CD4-positive, CD25-positive, alpha-beta regulatory T cell (primary cell): ENCODE measurements at regions not wholly inside any gene's neighbourhood (a gene's known extent, or its start where the extent isn't known, plus 50 kb on each side); places are given as distances from the start of the nearest gene placed in this dataset.

Experiments used
- ATAC-seq, 2 donors: fragments of 150-1000 bp; cut with Tn5 transposase; one replicate each; pipeline ENCODE4 v1.10.0; 2021; ENCODE audit warnings: low read depth in 2 of 2, moderate number of reproducible peaks in 2 of 2, moderate library complexity in 1 of 2
- DNase-seq, 3 donors: peaks; one replicate each; pipeline versions ENCODE4 v3.0.0 to v3.0.0-alpha.2; 2012 to 2022; ENCODE audit warnings: mixed read lengths in 1 of 3
- H3K27ac ChIP-seq: one replicate; pipeline ENCODE4 v1.7.0; 2013; ENCODE audit warnings: mild to moderate bottlenecking, low read length; ENCODE audit not compliant: insufficient read depth, poor library complexity, severe bottlenecking
- H3K27me3 ChIP-seq: one replicate; pipeline ENCODE4 v1.7.0; 2013; ENCODE audit warnings: low read length; ENCODE audit not compliant: control insufficient read depth, insufficient read depth
- H3K36me3 ChIP-seq: one replicate; pipeline ENCODE4 v1.7.0; 2013; ENCODE audit warnings: mild to moderate bottlenecking, low read length, moderate library complexity; ENCODE audit not compliant: control insufficient read depth, insufficient read depth
- H3K4me1 ChIP-seq: 2 replicates; pipeline ENCODE4 v1.7.0; 2013; ENCODE audit warnings: mild to moderate bottlenecking, low read length; ENCODE audit not compliant: insufficient read depth, control insufficient read depth, poor library complexity, severe bottlenecking
- H3K4me3 ChIP-seq: one replicate; pipeline ENCODE4 v1.7.0; 2013; ENCODE audit warnings: low read depth, mild to moderate bottlenecking, low read length, moderate library complexity
- H3K9me3 ChIP-seq, 2 experiments: 1 replicate in 1 of 2; 2 replicates in 1 of 2; pipeline ENCODE4 v1.7.0; 2013; ENCODE audit warnings: low read length in 2 of 2, mild to moderate bottlenecking in 1 of 2, moderate library complexity in 1 of 2; ENCODE audit not compliant: control insufficient read depth in 2 of 2
- H3K27ac Mint-ChIP-seq, 3 donors: one replicate each; pipeline ENCODE4 v1.8.0; 2020 to 2022; ENCODE audit warnings: mild to moderate bottlenecking in 3 of 3, mixed read lengths in 3 of 3, moderate library complexity in 2 of 3
- H3K27me3 Mint-ChIP-seq: one replicate; pipeline ENCODE4 v1.8.0; 2022; ENCODE audit warnings: mild to moderate bottlenecking, mixed read lengths
- H3K36me3 Mint-ChIP-seq: one replicate; pipeline ENCODE4 v1.8.0; 2020; ENCODE audit warnings: mixed read lengths
- H3K4me1 Mint-ChIP-seq, 4 donors: one replicate each; pipeline ENCODE4 v1.8.0; 2020 to 2022; ENCODE audit warnings: mixed read lengths in 4 of 4, mild to moderate bottlenecking in 1 of 4
- H3K4me3 Mint-ChIP-seq, 4 donors: one replicate each; pipeline ENCODE4 v1.8.0; 2020 to 2022; ENCODE audit warnings: mild to moderate bottlenecking in 4 of 4, mixed read lengths in 4 of 4, moderate library complexity in 3 of 4
- H3K9me3 Mint-ChIP-seq, 7 donors: one replicate each; pipeline ENCODE4 v1.8.0; 2020 to 2022; ENCODE audit warnings: mixed read lengths in 7 of 7, mild to moderate bottlenecking in 3 of 7, moderate library complexity in 2 of 7

DNA sequence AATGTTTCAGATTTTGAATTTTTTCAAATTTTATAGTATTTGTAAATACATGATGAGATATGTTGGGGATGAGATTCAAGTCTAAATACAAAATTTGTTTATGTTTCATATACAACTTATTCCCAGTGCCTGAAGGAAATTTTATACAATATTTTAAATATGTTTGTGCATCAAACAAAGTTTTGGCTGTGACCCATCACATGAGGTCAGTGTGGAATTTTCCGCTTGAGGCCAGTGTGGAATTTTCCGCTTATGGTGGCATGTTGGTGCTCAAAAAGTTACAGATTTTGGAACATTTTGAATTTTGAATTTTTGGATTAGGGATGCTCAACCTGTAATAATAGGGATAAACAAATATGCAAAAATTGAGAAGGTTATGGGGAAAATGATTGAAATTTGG, 356.6 kb upstream of the JAG1 start:
- DNase-seq (no peak), ATAC-seq (no peak)
- no peak overlapping the region for H3K4me3 Mint-ChIP-seq
- no peaks in the 10 kb centered on the region for H3K36me3 Mint-ChIP-seq
- Histone ChIP-seq H3K9me3 (no peaks in the 10 kb centered on the region), H3K27ac (no peak overlapping the region), H3K4me1 (no peaks in the 10 kb centered on the region), H3K36me3 (no peaks in the 10 kb centered on the region), H3K27me3 (no peaks in the 10 kb centered on the region), H3K4me3 (no peak overlapping the region)
- H3K27me3 Mint-ChIP-seq: no peaks in the 10 kb centered on the region
- peaks cover 0 to 25% (median 10%) of the 10 kb centered on the region in 7 donors for H3K9me3 Mint-ChIP-seq
- no peaks in the 10 kb centered on the region for H3K4me1 Mint-ChIP-seq
- no peak overlapping the region for H3K27ac Mint-ChIP-seq

DNA sequence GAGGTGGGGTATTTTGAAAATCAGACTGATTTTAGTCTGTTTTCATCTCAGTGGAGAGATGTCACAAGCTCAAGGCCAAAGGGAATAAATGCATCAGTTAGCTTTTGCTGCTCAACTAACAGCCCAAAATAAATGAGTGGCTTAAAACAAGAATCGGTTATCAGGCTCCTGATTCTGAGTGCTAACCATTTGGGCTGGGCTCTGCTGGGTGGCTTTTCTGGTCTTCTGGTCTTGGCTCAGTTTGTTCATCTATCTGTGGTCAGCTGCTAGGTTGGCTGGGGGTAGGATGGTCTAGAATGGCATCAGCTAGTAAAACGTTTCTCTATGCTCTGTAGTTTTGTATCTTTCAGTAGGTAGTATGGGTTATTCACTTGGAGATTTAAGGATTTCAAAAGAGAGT, 357.5 kb upstream of the JAG1 start:
- H3K4me1 Mint-ChIP-seq: no peaks in the 10 kb centered on the region
- DNase-seq (no peak), ATAC-seq (no peak)
- no peaks in the 10 kb centered on the region for H3K36me3 Mint-ChIP-seq
- H3K4me3 ChIP-seq: no peak overlapping the region
- no peaks in the 10 kb centered on the region for H3K27me3 Mint-ChIP-seq
- peaks cover 0 to 22% (median 10%) of the 10 kb centered on the region in 7 donors for H3K9me3 Mint-ChIP-seq
- no peaks in the 10 kb centered on the region for H3K36me3 ChIP-seq
- no peak overlapping the region for H3K4me3 Mint-ChIP-seq
- no peaks in the 10 kb centered on the region for H3K4me1 ChIP-seq
- H3K27me3 ChIP-seq: no peaks in the 10 kb centered on the region
- H3K27ac ChIP-seq: no peak overlapping the region
- H3K9me3 ChIP-seq: no peaks in the 10 kb centered on the region
- no peak overlapping the region for H3K27ac Mint-ChIP-seq

DNA sequence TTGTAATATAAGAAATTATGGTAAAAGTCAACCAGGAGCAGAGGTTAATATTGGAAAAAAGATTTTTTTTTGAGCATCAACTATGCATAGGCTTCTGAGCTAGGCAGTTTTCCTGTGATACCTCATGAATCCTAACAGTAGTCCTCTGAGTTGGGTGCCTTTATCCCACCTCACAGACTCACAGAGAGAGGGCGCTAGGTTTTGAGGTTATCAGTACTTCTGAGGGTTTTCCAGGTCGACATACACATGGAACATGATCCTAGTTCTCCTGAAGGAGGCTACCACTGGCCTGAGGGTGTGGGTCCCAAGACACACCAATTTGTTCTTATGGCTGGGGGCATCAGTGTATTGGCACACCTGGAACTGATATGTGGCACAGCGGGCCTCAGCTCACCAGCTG, 358.8 kb upstream of the JAG1 start:
- H3K36me3 Mint-ChIP-seq: no peaks in the 10 kb centered on the region
- no peak for ATAC-seq
- H3K9me3 ChIP-seq: no peaks in the 10 kb centered on the region
- no peaks in the 10 kb centered on the region for H3K27me3 Mint-ChIP-seq
- H3K27ac ChIP-seq: no peak overlapping the region
- no peak overlapping the region for H3K27ac Mint-ChIP-seq
- H3K4me3 Mint-ChIP-seq: no peak overlapping the region
- H3K4me1 ChIP-seq: no peaks in the 10 kb centered on the region
- DNase-seq: no peak
- no peak overlapping the region for H3K4me3 ChIP-seq
- H3K27me3 ChIP-seq: no peaks in the 10 kb centered on the region
- H3K36me3 ChIP-seq: no peaks in the 10 kb centered on the region
- H3K4me1 Mint-ChIP-seq: no peaks in the 10 kb centered on the region
- H3K9me3 Mint-ChIP-seq: peaks cover 0 to 20% (median 10%) of the 10 kb centered on the region in 7 donors

DNA sequence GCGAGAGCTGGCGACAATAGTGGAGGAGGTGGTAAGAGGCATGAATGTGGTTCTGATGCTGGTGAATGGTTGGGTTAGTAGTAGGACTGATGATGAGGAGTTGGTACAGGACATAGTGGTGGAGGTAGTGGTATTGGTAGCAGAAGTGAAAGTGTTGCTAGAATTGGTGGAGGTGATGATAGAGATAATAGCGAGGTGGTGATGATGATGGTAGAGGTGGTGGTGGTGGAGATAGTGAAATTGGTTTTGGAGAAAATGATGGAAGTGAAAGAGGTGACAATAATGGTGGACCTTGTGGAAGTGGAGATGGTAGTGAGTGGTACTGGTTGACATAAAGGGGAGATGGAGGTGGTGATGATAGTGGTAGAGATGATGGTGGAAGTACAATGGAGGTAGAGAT, 360.2 kb upstream of the JAG1 start:
- Mint-ChIP-seq H3K27ac (no peak overlapping the region), H3K4me1 (no peaks in the 10 kb centered on the region), H3K27me3 (no peaks in the 10 kb centered on the region), H3K9me3 (peaks cover 0 to 20% (median 9%) of the 10 kb centered on the region in 7 donors), H3K36me3 (no peaks in the 10 kb centered on the region), H3K4me3 (no peak overlapping the region)
- Histone ChIP-seq H3K9me3 (no peaks in the 10 kb centered on the region), H3K4me1 (no peaks in the 10 kb centered on the region), H3K4me3 (no peak overlapping the region), H3K27ac (no peak overlapping the region), H3K27me3 (no peaks in the 10 kb centered on the region), H3K36me3 (no peaks in the 10 kb centered on the region)
- DNase-seq: no peak
- no peak for ATAC-seq

DNA sequence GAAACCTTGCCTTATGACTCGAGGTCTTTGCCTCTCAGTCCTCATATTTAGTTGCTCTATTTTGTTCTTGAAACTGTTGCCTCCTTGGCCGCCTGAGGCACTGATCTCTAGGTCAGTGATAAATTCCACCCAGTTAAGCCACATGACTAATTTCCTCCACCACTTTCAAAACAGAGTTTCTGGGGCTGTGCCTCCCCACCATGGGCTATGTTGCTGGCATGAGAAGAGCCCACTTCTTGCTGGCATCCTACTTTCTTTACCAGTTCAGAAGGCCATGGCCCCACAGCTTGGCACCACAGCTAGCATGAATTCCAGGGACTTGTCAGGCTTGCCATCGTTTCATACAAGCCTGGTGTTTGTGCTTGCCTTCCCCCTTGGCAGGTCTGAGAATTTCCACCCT, 361.4 kb upstream of the JAG1 start:
- H3K36me3 Mint-ChIP-seq: no peaks in the 10 kb centered on the region
- H3K27me3 ChIP-seq: no peaks in the 10 kb centered on the region
- H3K4me3 ChIP-seq: no peak overlapping the region
- H3K27me3 Mint-ChIP-seq: no peaks in the 10 kb centered on the region
- no peaks in the 10 kb centered on the region for H3K4me1 Mint-ChIP-seq
- H3K9me3 ChIP-seq: no peaks in the 10 kb centered on the region
- ATAC-seq: no peak
- no peaks in the 10 kb centered on the region for H3K36me3 ChIP-seq
- DNase-seq: no peak
- peaks cover 0 to 21% (median 12%) of the 10 kb centered on the region in 7 donors for H3K9me3 Mint-ChIP-seq
- no peak overlapping the region for H3K27ac Mint-ChIP-seq
- no peak overlapping the region for H3K27ac ChIP-seq
- H3K4me3 Mint-ChIP-seq: no peak overlapping the region
- H3K4me1 ChIP-seq: no peaks in the 10 kb centered on the region

DNA sequence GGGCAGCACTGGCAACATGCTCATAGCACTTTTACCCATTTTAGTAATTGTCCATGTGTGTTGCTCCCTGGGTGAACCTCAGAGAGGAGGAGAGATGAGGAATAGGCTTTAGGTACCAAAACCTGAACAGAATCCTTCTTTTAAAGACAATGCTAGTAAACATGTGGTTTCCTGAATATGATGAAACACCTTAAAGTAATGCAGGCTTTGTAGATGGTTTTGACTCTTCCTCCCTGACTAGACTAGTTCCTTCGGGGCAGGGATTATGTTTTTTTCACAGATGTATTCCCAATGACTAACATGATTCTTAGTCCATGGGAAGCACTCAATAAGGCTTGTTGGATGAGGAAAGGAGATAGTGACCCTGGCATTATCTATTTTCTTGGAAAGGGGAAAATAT, 367.6 kb upstream of the JAG1 start:
- H3K4me1 ChIP-seq: no peaks in the 10 kb centered on the region
- no peaks in the 10 kb centered on the region for H3K36me3 ChIP-seq
- H3K36me3 Mint-ChIP-seq: no peaks in the 10 kb centered on the region
- no peak overlapping the region for H3K4me3 Mint-ChIP-seq
- no peak overlapping the region for H3K27ac ChIP-seq
- no peaks in the 10 kb centered on the region for H3K27me3 ChIP-seq
- no peaks in the 10 kb centered on the region for H3K27me3 Mint-ChIP-seq
- no peaks in the 10 kb centered on the region for H3K9me3 ChIP-seq
- no peak overlapping the region for H3K27ac Mint-ChIP-seq
- H3K9me3 Mint-ChIP-seq: peaks cover 0 to 31% (median 8%) of the 10 kb centered on the region in 7 donors
- no peaks in the 10 kb centered on the region for H3K4me1 Mint-ChIP-seq
- no peak overlapping the region for H3K4me3 ChIP-seq
- ATAC-seq (no peak), DNase-seq (no peak)

DNA sequence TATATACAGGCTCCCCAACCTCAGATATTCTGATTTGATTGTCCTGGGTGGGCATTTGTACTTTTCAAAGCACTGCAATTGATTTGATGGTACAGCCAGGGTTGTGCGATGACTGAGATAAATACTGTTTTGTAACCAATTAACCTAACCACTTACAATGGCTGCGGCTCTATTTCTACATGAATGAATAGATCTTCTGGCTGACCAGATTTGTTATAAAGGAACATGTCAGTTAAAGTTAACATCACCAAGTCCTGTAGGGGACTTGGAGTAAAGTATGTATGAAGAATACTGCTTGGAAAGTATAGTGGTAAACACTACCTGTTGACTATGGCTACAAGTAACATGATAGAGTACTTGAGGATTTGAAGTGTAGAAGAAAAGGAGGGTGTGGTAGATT, 369.2 kb upstream of the JAG1 start:
- no peak overlapping the region for H3K4me3 Mint-ChIP-seq

DNA sequence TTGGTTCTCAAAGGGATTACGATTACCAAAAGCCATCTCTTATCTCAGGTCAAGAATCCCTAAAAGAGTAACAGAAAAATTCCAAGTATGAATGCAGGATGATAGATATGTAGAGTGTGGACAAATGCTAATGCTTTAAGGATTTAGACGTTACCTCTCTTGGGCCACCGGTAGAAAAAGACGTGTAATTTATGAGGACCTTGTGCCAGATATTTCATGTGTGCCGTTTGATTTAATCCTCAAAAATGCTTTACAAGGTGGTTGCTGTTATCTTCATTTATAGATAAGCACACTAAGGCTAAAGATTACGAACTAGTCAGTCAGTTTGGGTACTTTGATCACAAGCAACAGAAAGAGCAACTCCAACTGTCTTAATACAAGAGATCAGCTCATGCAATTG, 370.8 kb upstream of the JAG1 start:
- H3K36me3 Mint-ChIP-seq: no peaks in the 10 kb centered on the region
- no peak for DNase-seq
- Histone ChIP-seq H3K4me1 (no peaks in the 10 kb centered on the region), H3K9me3 (no peaks in the 10 kb centered on the region), H3K27ac (no peak overlapping the region), H3K27me3 (no peaks in the 10 kb centered on the region), H3K36me3 (no peaks in the 10 kb centered on the region), H3K4me3 (no peak overlapping the region)
- peaks cover 0 to 27% (median 6%) of the 10 kb centered on the region in 7 donors for H3K9me3 Mint-ChIP-seq
- no peak overlapping the region for H3K4me3 Mint-ChIP-seq
- H3K27ac Mint-ChIP-seq: no peak overlapping the region
- H3K27me3 Mint-ChIP-seq: no peaks in the 10 kb centered on the region
- H3K4me1 Mint-ChIP-seq: no peaks in the 10 kb centered on the region
- no peak for ATAC-seq

More for the DNA sequence above, 369.2 kb upstream of the JAG1 start:
- Histone ChIP-seq H3K4me1 (no peaks in the 10 kb centered on the region), H3K4me3 (no peak overlapping the region), H3K27ac (no peak overlapping the region), H3K27me3 (no peaks in the 10 kb centered on the region), H3K9me3 (no peaks in the 10 kb centered on the region), H3K36me3 (no peaks in the 10 kb centered on the region)
- H3K27me3 Mint-ChIP-seq: no peaks in the 10 kb centered on the region
- ATAC-seq (no peak), DNase-seq (no peak)
- no peaks in the 10 kb centered on the region for H3K36me3 Mint-ChIP-seq
- H3K9me3 Mint-ChIP-seq: peaks cover 0 to 27% (median 9%) of the 10 kb centered on the region in 7 donors
- H3K27ac Mint-ChIP-seq: no peak overlapping the region
- H3K4me1 Mint-ChIP-seq: no peaks in the 10 kb centered on the region
